ENCODE measurements at regions not wholly inside any gene's neighbourhood (a gene's known extent, or its start where the extent isn't known, plus 50 kb on each side); places are given as distances from the start of the nearest gene placed in this dataset.

- ChIA-PET CTCF (no interaction called here), RAD21 (ENCODE audit: low non-redundant PET in 1 of 2, low total read pairs in 2 of 2, uncharacterized antibody in 2 of 2, unreplicated experiment in 2 of 2) (no interaction called here), POLR2A (no interaction called here)
- Histone ChIP-seq H3K27ac (ENCODE audit: low read depth, low read length) (no peak overlapping the region), H3K9ac (ENCODE audit: low read length) (no peak overlapping the region), H3K4me3 (replicated peaks in 1 of 2; ENCODE audit: low read depth in 1 of 2, low read length in 2 of 2) (no peak overlapping the region), H3K4me2 (ENCODE audit: low read length) (no peak overlapping the region), H3K36me3 (ENCODE audit: control insufficient read depth in 1 of 2, insufficient read depth in 2 of 2, low read length in 2 of 2) (no peaks in the 10 kb centered on the region), H2AFZ (ENCODE audit: low read depth, low read length, poor library complexity, severe bottlenecking) (no peak overlapping the region), H3K4me1 (ENCODE audit: control insufficient read depth in 1 of 2, insufficient read depth in 2 of 2, low read length in 2 of 2) (no peaks in the 10 kb centered on the region), H4K20me1 (ENCODE audit: insufficient read depth) (no peaks in the 10 kb centered on the region), H3K9me2 (ENCODE audit: insufficient read depth) (no peaks in the 10 kb centered on the region), H3K9me3 (ENCODE audit: control insufficient read depth in 1 of 2, insufficient read depth in 1 of 2, low read depth in 1 of 2, low read length in 2 of 2) (no peaks in the 10 kb centered on the region), H3K79me2 (ENCODE audit: insufficient read depth, low read length) (no peaks in the 10 kb centered on the region), H3K27me3 (ENCODE audit: insufficient read depth, low read length) (no peaks in the 10 kb centered on the region)
- BruUV-seq (replicated peaks): no TSS peak
- DNase-seq (ENCODE audit: low read depth, low spot score) (no peak), ATAC-seq (no peak)
- intact Hi-C loops (cut with micrococcal nuclease): no loop called here
- TF ChIP-seq CBX3 (IDR thresholded peaks at IDR 0.05; ENCODE audit: low read depth) (no peak), CEBPB (IDR thresholded peaks at IDR 0.05; ENCODE audit: low read depth) (no peak), POLR2A (IDR thresholded peaks at IDR 0.05; ENCODE audit: borderline replicate concordance, extremely low read depth, insufficient read depth, insufficient read length) (no peak), TCF7L2 (IDR thresholded peaks at IDR 0.05; ENCODE audit: borderline replicate concordance, extremely low read depth, insufficient read depth, insufficient read length) (no peak)
Observed at GRCh38 chr18:75139226-75139911, 69.6 kb downstream of the PTGR3 start.

GRCh38 chr18:75137346-75137877 is 71.5 kb downstream of the PTGR3 start:
- TF ChIP-seq ELF1 (IDR thresholded peaks at IDR 0.05; ENCODE audit: borderline replicate concordance, low read depth): no peak
- no peak for TF ChIP-seq RAD21 (IDR thresholded peaks at IDR 0.05; ENCODE audit: low read depth)
- TF ChIP-seq ZNF274 (IDR thresholded peaks at IDR 0.05; ENCODE audit: low read depth, low read length): no peak
- TF ChIP-seq YY1 (IDR thresholded peaks at IDR 0.05; ENCODE audit: extremely low read depth, insufficient replicate concordance, low read depth, low read length): no peak
- TF ChIP-seq FOSL1 (IDR thresholded peaks at IDR 0.05; ENCODE audit: low read depth): no peak
- no peaks in the 10 kb centered on the region for H3K36me3 ChIP-seq (ENCODE audit: control insufficient read depth in 1 of 2, insufficient read depth in 2 of 2, low read length in 2 of 2)
- POLR2A ChIA-PET: no interaction called here
- H3K27ac ChIP-seq (ENCODE audit: low read depth, low read length): no peak overlapping the region
- no TSS peak for BruUV-seq (replicated peaks)
- RAD21 ChIA-PET (ENCODE audit: low non-redundant PET in 1 of 2, low total read pairs in 2 of 2, uncharacterized antibody in 2 of 2, unreplicated experiment in 2 of 2): no interaction called here
- intact Hi-C loops (cut with micrococcal nuclease): no loop called here
- ATAC-seq (no peak), DNase-seq (ENCODE audit: low read depth, low spot score) (no peak)
- CTCF ChIA-PET: no interaction called here
- no peak overlapping the region for H2AFZ ChIP-seq (ENCODE audit: low read depth, low read length, poor library complexity, severe bottlenecking)
- no peaks in the 10 kb centered on the region for H3K9me3 ChIP-seq (ENCODE audit: control insufficient read depth in 1 of 2, insufficient read depth in 1 of 2, low read depth in 1 of 2, low read length in 2 of 2)
- H4K20me1 ChIP-seq (ENCODE audit: insufficient read depth): no peaks in the 10 kb centered on the region
- H3K27me3 ChIP-seq (ENCODE audit: insufficient read depth, low read length): no peaks in the 10 kb centered on the region
- no peak overlapping the region for H3K4me3 ChIP-seq (replicated peaks in 1 of 2; ENCODE audit: low read depth in 1 of 2, low read length in 2 of 2)
- no peaks in the 10 kb centered on the region for H3K4me1 ChIP-seq (ENCODE audit: control insufficient read depth in 1 of 2, insufficient read depth in 2 of 2, low read length in 2 of 2)
- no peaks in the 10 kb centered on the region for H3K9me2 ChIP-seq (ENCODE audit: insufficient read depth)
- H3K79me2 ChIP-seq (ENCODE audit: insufficient read depth, low read length): no peaks in the 10 kb centered on the region
- no peak overlapping the region for H3K9ac ChIP-seq (ENCODE audit: low read length)
- H3K4me2 ChIP-seq (ENCODE audit: low read length): no peak overlapping the region
